Prostate gland (tissue), 2 donors: ENCODE measurements at regions not wholly inside any gene's neighbourhood (a gene's known extent, or its start where the extent isn't known, plus 50 kb on each side); places are given as distances from the start of the nearest gene placed in this dataset.

Source experiments
- DNase-seq: peaks from one replicate; pipeline ENCODE4 v3.0.0-alpha.2; 2019; ENCODE audit warnings: low spot score
- H3K27ac ChIP-seq, 2 donors: fragments of 200-600 bp; sonication (generic); 2 replicates each; pipeline ENCODE4 v1.5.1; 2017 to 2019
- H3K27me3 ChIP-seq: fragments of 200-600 bp; sonication (generic); replicated peaks from 2 replicates; pipeline ENCODE4 v1.5.1; 2019; ENCODE audit not compliant: insufficient read depth
- H3K36me3 ChIP-seq, 2 donors: fragments of 200-600 bp; sonication (generic); 1 replicate in 1 of 2; 2 replicates in 1 of 2; pipeline versions ENCODE4 v1.5.1 to v1.8.1; 2017 to 2019
- H3K4me1 ChIP-seq: fragments of 200-600 bp; sonication (generic); replicated peaks from 2 replicates; pipeline ENCODE4 v1.5.1; 2019
- H3K4me3 ChIP-seq, 2 donors: fragments of 200-600 bp; sonication (generic); 2 replicates each; pipeline ENCODE4 v1.5.1; 2017 to 2019
- H3K9me3 ChIP-seq: fragments of 200-600 bp; sonication (generic); 2 replicates; pipeline ENCODE4 v1.5.1; 2017
- CTCF ChIP-seq, 4 experiments: fragments of 200-600 bp in 2 of 4; fragments of 450-650 bp in 2 of 4; sonication (generic) in 2 of 4; IDR thresholded peaks; 1 replicate in 3 of 4; 2 replicates in 1 of 4; pipeline ENCODE4 v1.5.1; 2016 to 2019; ENCODE audit warnings: antibody characterized with exemption in 4 of 4, mild to moderate bottlenecking in 2 of 4, moderate library complexity in 2 of 4
- POLR2A ChIP-seq: fragments of 450-650 bp; IDR thresholded peaks from one replicate; pipeline ENCODE4 v1.6.1; 2016; ENCODE audit warnings: antibody characterized with exemption, mild to moderate bottlenecking
- POLR2AphosphoS5 ChIP-seq: sonication (generic); formaldehyde crosslinking; IDR thresholded peaks from one replicate; pipeline ENCODE4 v1.6.1; 2017; ENCODE audit warnings: antibody characterized with exemption
- WGBS: methylation state at CpG from one replicate; pipeline ENCODE4 v1.1.5; 2018; 5-methylcytosine and 5-hydroxymethylcytosine counted together
- intact Hi-C: fragments of 100-400 bp; cut with DNase I; formaldehyde crosslinking; loops from one replicate; pipeline ENCODE4 v1.14.2; 2022

- no peaks in the 10 kb centered on the region for H3K9me3 ChIP-seq
- no peaks in the 10 kb centered on the region for H3K4me1 ChIP-seq
- TF ChIP-seq POLR2AphosphoS5 = peak; percentile 57
- TF ChIP-seq CTCF (IDR thresholded peaks at IDR 0.05) = peak in 3 of 4 experiments; percentile 52 to 79 (median 75)
- no peak for TF ChIP-seq POLR2A
- H3K36me3 ChIP-seq = no peaks in the 10 kb centered on the region
- H3K27me3 ChIP-seq = no peaks in the 10 kb centered on the region
- WGBS = 66% methylated on average over 19 of the region's 19 CpGs
- DNase-seq = no peak
- H3K4me3 ChIP-seq = no peak overlapping the region
- intact Hi-C loops = loop anchor here (10.0 kb wide), 2 partner anchors 75 to 375 kb away; no protein-coding TSS in a partner anchor
- H3K27ac ChIP-seq = no peak overlapping the region
These were observed 99.2 kb downstream of the CTH start for GRCh38 chr1:70509996-70510876.

GRCh38 chr1:70517444-70517843 lies 106.4 kb downstream of the CTH start:
- intact Hi-C loops = loop anchor here (10.0 kb wide), 1 partner anchor 83 kb away; no protein-coding TSS in a partner anchor
- no peaks in the 10 kb centered on the region for H3K4me1 ChIP-seq
- TF ChIP-seq POLR2AphosphoS5 (no peak), POLR2A (no peak), CTCF (IDR thresholded peaks at IDR 0.05) (no peak)
- H3K36me3 ChIP-seq = no peaks in the 10 kb centered on the region
- no peak for DNase-seq
- no peaks in the 10 kb centered on the region for H3K27me3 ChIP-seq
- H3K4me3 ChIP-seq = no peak overlapping the region
- no peak overlapping the region for H3K27ac ChIP-seq
- no peaks in the 10 kb centered on the region for H3K9me3 ChIP-seq
- 78% methylated on average over 2 of the region's 2 CpGs for WGBS

GRCh38 chr1:70518106-70518505 lies 107.0 kb downstream of the CTH start:
- WGBS = 88% methylated on average over 1 of the region's 1 CpG
- intact Hi-C loops = loop anchor here (10.0 kb wide), 1 partner anchor 83 kb away; no protein-coding TSS in a partner anchor

GRCh38 chr1:70528590-70529333 lies 117.7 kb downstream of the CTH start:
- WGBS = 38% methylated on average over 12 of the region's 12 CpGs
- H3K36me3 ChIP-seq = no peaks in the 10 kb centered on the region
- intact Hi-C loops = loop anchor here (5.0 kb wide), 1 partner anchor 519 kb away; the partner anchor contains the start of gene PTGER3
- no peak overlapping the region for H3K4me3 ChIP-seq
- TF ChIP-seq POLR2A (no peak), CTCF (IDR thresholded peaks at IDR 0.05) (peak in 3 of 4 experiments; percentile 24 to 44 (median 31))
- H3K4me1 ChIP-seq = no peaks in the 10 kb centered on the region
- H3K9me3 ChIP-seq = no peaks in the 10 kb centered on the region
- H3K27me3 ChIP-seq = no peaks in the 10 kb centered on the region
- H3K27ac ChIP-seq = no peak overlapping the region
- DNase-seq = peak; percentile 8

More at GRCh38 chr1:70518106-70518505, 107.0 kb downstream of the CTH start:
- no peak for DNase-seq
- TF ChIP-seq POLR2A (no peak), CTCF (IDR thresholded peaks at IDR 0.05) (no peak), POLR2AphosphoS5 (no peak)
- H3K36me3 ChIP-seq = no peaks in the 10 kb centered on the region
- no peaks in the 10 kb centered on the region for H3K4me1 ChIP-seq
- no peaks in the 10 kb centered on the region for H3K27me3 ChIP-seq
- no peaks in the 10 kb centered on the region for H3K9me3 ChIP-seq
- H3K4me3 ChIP-seq = no peak overlapping the region
- H3K27ac ChIP-seq = no peak overlapping the region
